Cardiac muscle cell (in vitro differentiated cells and primary cell): ENCODE measurements at regions not wholly inside any gene's neighbourhood (a gene's known extent, or its start where the extent isn't known, plus 50 kb on each side); places are given as distances from the start of the nearest gene placed in this dataset.

Experiments used
- DNase-seq, 2 donors: peaks; one replicate each; pipeline versions ENCODE4 v3.0.0 to v3.0.0-alpha.2; 2010 to 2017; ENCODE audit warnings: low read depth in 1 of 2, low spot score in 1 of 2
- H3K27ac ChIP-seq: fragments of 200-600 bp; sonication (generic); 2 replicates; pipeline ENCODE4 v1.5.1; 2016
- H3K27me3 ChIP-seq: fragments of 200-600 bp; sonication (generic); 2 replicates; pipeline ENCODE4 v1.6.0; 2016; ENCODE audit warnings: control low read depth
- H3K36me3 ChIP-seq: fragments of 200-600 bp; sonication (generic); 2 replicates; pipeline ENCODE4 v1.5.1; 2016; ENCODE audit warnings: control low read depth
- H3K4me1 ChIP-seq: fragments of 200-600 bp; sonication (generic); 2 replicates; pipeline ENCODE4 v1.8.1; 2017; ENCODE audit warnings: low read depth, mild to moderate bottlenecking, mixed run types
- H3K4me3 ChIP-seq: fragments of 200-600 bp; sonication (generic); 2 replicates; pipeline ENCODE4 v1.5.1; 2016; ENCODE audit warnings: mild to moderate bottlenecking
- H3K9me3 ChIP-seq: fragments of 200-600 bp; sonication (generic); 2 replicates; pipeline ENCODE4 v1.5.1; 2017; ENCODE audit warnings: low read depth, mild to moderate bottlenecking, control low read depth
- TF ChIP-seq, protein P1 (sequence below): IDR thresholded peaks from 2 replicates; pipeline ENCODE4 v1.5.1; 2012; ENCODE audit warnings: low read depth, mild to moderate bottlenecking, low read length

DNA sequence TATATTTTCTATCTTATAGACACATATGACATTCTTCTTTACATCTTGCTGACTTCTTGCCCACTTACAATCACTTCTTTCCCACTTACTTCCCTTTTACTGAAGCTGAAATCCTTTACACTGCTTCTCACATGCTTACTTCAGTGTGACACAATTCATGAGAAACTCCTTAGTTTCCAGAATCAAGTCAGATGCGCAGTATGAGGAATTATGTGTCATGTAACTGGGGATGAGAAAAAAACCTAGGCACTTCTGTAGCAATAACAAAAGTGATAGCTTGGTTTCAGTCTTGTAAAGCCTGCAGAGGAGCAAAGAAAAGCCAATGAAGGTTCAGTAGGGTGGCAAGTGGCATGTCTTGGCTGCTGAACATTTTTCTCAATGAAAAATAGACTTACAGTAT, 566.2 kb upstream of the RGS18 start:
- TF ChIP-seq, protein P1, sequence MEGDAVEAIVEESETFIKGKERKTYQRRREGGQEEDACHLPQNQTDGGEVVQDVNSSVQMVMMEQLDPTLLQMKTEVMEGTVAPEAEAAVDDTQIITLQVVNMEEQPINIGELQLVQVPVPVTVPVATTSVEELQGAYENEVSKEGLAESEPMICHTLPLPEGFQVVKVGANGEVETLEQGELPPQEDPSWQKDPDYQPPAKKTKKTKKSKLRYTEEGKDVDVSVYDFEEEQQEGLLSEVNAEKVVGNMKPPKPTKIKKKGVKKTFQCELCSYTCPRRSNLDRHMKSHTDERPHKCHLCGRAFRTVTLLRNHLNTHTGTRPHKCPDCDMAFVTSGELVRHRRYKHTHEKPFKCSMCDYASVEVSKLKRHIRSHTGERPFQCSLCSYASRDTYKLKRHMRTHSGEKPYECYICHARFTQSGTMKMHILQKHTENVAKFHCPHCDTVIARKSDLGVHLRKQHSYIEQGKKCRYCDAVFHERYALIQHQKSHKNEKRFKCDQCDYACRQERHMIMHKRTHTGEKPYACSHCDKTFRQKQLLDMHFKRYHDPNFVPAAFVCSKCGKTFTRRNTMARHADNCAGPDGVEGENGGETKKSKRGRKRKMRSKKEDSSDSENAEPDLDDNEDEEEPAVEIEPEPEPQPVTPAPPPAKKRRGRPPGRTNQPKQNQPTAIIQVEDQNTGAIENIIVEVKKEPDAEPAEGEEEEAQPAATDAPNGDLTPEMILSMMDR: no peak
- H3K27me3 ChIP-seq: no peaks in the 10 kb centered on the region
- DNase-seq: no peak
- H3K36me3 ChIP-seq: no peaks in the 10 kb centered on the region
- H3K9me3 ChIP-seq: no peaks in the 10 kb centered on the region
- H3K4me3 ChIP-seq: no peak overlapping the region
- no peak overlapping the region for H3K27ac ChIP-seq
- no peaks in the 10 kb centered on the region for H3K4me1 ChIP-seq

DNA sequence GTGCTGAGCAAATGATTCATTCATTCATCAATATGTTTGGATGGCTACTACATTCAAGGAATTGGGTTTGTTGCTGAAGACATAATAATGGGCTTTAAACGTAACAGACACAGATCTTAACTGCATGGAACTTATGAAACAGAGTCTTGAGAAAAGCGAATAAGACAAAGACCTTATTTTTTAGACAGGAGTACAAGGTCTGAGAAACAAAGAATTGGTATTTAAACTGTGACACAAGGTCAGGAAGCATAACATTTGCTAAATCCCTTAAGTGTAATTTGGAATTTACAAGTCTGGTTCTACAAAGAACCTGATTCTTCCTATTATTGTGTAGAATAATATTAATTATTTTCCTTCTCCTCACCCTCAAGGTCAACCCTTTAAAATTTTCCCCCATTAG, 565.4 kb upstream of the RGS18 start:
- Histone ChIP-seq H3K4me1 (no peaks in the 10 kb centered on the region), H3K36me3 (no peaks in the 10 kb centered on the region), H3K27me3 (no peaks in the 10 kb centered on the region), H3K9me3 (no peaks in the 10 kb centered on the region), H3K27ac (no peak overlapping the region), H3K4me3 (no peak overlapping the region)
- TF ChIP-seq, protein P1: no peak
- no peak for DNase-seq

DNA sequence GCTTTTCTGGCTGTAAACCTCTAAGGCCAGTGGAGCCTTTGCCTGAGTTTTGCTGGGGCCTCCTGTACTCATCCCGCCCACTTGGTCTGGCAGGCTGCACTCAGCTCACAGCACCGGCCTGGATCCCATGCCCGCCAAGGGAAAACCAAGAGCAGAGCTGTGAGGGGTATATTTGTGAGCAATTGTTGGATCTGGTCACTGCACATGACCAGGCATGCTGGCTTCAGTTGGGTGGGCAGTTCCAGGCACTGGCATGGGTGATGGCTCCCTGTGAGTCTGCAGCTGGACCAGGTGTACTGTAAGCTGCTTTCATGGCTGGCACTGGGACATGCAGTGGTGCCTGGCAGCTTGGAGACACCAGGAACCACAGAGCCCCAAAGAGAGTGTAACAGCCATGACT, 563.1 kb upstream of the RGS18 start:
- H3K36me3 ChIP-seq: no peaks in the 10 kb centered on the region
- no peaks in the 10 kb centered on the region for H3K27me3 ChIP-seq
- DNase-seq: no peak
- TF ChIP-seq, protein P1: no peak
- no peaks in the 10 kb centered on the region for H3K4me1 ChIP-seq
- H3K4me3 ChIP-seq: no peak overlapping the region
- H3K9me3 ChIP-seq: no peaks in the 10 kb centered on the region
- no peak overlapping the region for H3K27ac ChIP-seq

DNA sequence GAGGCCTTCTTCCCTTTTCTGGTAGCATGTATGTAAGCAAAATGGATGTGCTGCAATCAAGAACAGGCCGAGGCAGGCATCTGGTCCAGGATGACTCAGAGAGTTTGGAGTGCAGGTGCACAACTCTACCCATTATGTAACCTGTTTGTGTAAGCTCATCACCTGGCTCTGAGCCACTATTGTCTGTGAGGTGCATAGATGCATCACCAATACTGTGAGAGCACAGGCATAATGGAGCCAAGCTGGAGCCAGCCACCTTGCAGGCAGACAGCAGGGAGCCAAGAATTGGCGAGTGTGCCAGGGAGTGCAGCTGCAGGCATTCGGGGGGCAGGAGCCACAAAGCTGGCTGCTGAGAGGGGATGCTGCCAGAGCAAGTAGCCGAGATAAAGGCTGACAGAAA, 549.9 kb upstream of the RGS18 start:
- DNase-seq: no peak
- no peaks in the 10 kb centered on the region for H3K36me3 ChIP-seq

DNA sequence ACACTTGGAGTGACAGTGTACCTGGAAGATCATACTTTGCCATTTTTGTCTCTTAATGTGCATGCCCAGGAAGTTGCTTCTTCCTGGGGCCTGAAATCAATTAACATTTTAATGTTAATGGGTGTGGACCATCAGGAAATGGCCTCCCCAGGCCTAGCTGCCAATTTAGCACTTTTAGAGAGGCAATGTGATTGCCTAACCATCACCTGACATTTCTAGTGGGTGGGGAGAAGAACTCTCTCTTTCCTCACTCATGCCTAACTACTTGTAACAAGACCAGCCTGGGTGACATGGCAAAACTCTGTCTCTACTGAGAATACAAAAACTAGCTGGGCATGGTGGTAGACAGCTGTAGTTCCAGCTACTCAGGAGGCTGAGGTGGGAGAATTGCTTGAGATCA, 549.0 kb upstream of the RGS18 start:
- H3K27ac ChIP-seq: no peak overlapping the region
- DNase-seq: no peak
- TF ChIP-seq, protein P1: no peak

More for the DNA sequence above, 549.9 kb upstream of the RGS18 start:
- Histone ChIP-seq H3K27ac (no peak overlapping the region), H3K4me1 (no peaks in the 10 kb centered on the region), H3K9me3 (no peaks in the 10 kb centered on the region), H3K4me3 (no peak overlapping the region), H3K27me3 (no peaks in the 10 kb centered on the region)
- TF ChIP-seq, protein P1: no peak

More for the DNA sequence above, 549.0 kb upstream of the RGS18 start:
- no peaks in the 10 kb centered on the region for H3K36me3 ChIP-seq
- H3K9me3 ChIP-seq: no peaks in the 10 kb centered on the region
- no peaks in the 10 kb centered on the region for H3K4me1 ChIP-seq
- no peak overlapping the region for H3K4me3 ChIP-seq
- no peaks in the 10 kb centered on the region for H3K27me3 ChIP-seq
